Panc1 (cell line): ENCODE measurements at regions not wholly inside any gene's neighbourhood (a gene's known extent, or its start where the extent isn't known, plus 50 kb on each side); places are given as distances from the start of the nearest gene placed in this dataset.
"Not testable (repeated sequence)": the region's sequence is repeated elsewhere in the genome, so short reads cannot be mapped to it uniquely, and the experiment has no call there.

Source experiments
- ATAC-seq: fragments of 200-7000 bp; cut with Tn5 transposase; 2 replicates; pipeline ENCODE4 v1.9.1; 2020; ENCODE audit warnings: mild to moderate bottlenecking, moderate library complexity
- BruUV-seq: library from RNA; stranded (reverse); fragments of 400-500 nt; replicated peaks from 2 replicates; lab custom pipeline; 2021; lab: Mats Ljungman, UMichigan
- CTCF ChIA-PET: fragments of 300-600 bp; sonication (Branson Sonifier 250); formaldehyde crosslinking; loops from one replicate; lab custom pipeline; 2022; ENCODE audit warnings: antibody characterized with exemption; lab: Charles Lee
- POLR2A ChIA-PET: fragments of 300-600 bp; sonication (Branson Sonifier 250); formaldehyde crosslinking; loops from one replicate; lab custom pipeline; 2022; ENCODE audit warnings: antibody characterized with exemption; lab: Charles Lee
- DNase-seq: peaks from one replicate; pipeline ENCODE4 v3.0.0-alpha.2; 2010; ENCODE audit warnings: low read depth, low spot score
- H3K27ac ChIP-seq: 2 replicates; pipeline ENCODE4 v1.5.1; 2011; ENCODE audit warnings: mild to moderate bottlenecking, low read length, inconsistent platforms
- H3K27me3 ChIP-seq: fragments of 200-500 bp; sonication (Bioruptor generic); 2 replicates; pipeline ENCODE4 v1.6.0; 2014; ENCODE audit warnings: low read length, inconsistent platforms; ENCODE audit not compliant: control insufficient read depth, insufficient read depth
- H3K36me3 ChIP-seq: fragments of 200-500 bp; sonication (Bioruptor generic); 2 replicates; pipeline ENCODE4 v1.5.1; 2014; ENCODE audit warnings: inconsistent platforms, mild to moderate bottlenecking, low read length, moderate library complexity; ENCODE audit not compliant: control insufficient read depth, insufficient read depth
- H3K4me1 ChIP-seq: 2 replicates; pipeline ENCODE4 v1.5.1; 2011; ENCODE audit warnings: inconsistent platforms, mild to moderate bottlenecking, low read length, moderate library complexity; ENCODE audit not compliant: control insufficient read depth, insufficient read depth
- H3K4me3 ChIP-seq, 2 experiments: 2 replicates each; pipeline ENCODE4 v1.5.1; 2011 to 2012; ENCODE audit warnings: low read depth in 2 of 2, low read length in 2 of 2, mild to moderate bottlenecking in 2 of 2, inconsistent platforms in 1 of 2, moderate library complexity in 1 of 2
- H3K9me3 ChIP-seq: fragments of 200-500 bp; sonication (Bioruptor generic); 2 replicates; pipeline ENCODE4 v1.5.1; 2014; ENCODE audit warnings: low read depth, mild to moderate bottlenecking, inconsistent platforms, low read length, moderate library complexity; ENCODE audit not compliant: control insufficient read depth, insufficient read depth
- CTCF ChIP-seq: fragments of 450-650 bp; IDR thresholded peaks from 2 replicates; pipeline ENCODE4 v1.5.1; 2017; ENCODE audit warnings: mild to moderate bottlenecking
- POLR2AphosphoS5 ChIP-seq: IDR thresholded peaks from 2 replicates; pipeline ENCODE4 v1.6.1; 2012; ENCODE audit warnings: mild to moderate bottlenecking, low read depth, low read length, moderate library complexity
- REST ChIP-seq, 2 experiments: IDR thresholded peaks; 2 replicates each; pipeline ENCODE4 v1.6.1; 2011 to 2012; ENCODE audit warnings: low read depth in 2 of 2, control low read depth in 1 of 2, low read length in 1 of 2, mild to moderate bottlenecking in 1 of 2, moderate library complexity in 1 of 2; ENCODE audit not compliant: insufficient read depth in 1 of 2
- SIN3A ChIP-seq: IDR thresholded peaks from 2 replicates; pipeline ENCODE4 v1.6.1; 2012; ENCODE audit warnings: low read depth, mild to moderate bottlenecking, low read length, moderate library complexity, borderline replicate concordance; ENCODE audit not compliant: insufficient read depth
- TCF7L2 ChIP-seq: IDR thresholded peaks from 2 replicates; pipeline ENCODE4 v1.6.1; 2011; ENCODE audit warnings: mild to moderate bottlenecking, low read depth, low read length, inconsistent platforms
- in situ Hi-C: cut with HindIII; loops from 2 replicates; pipeline ENCODE4 v1.10.0; 2016; ENCODE audit warnings: low sequenced_read_pairs, low pct_unique_long_range_greater_than_20kb
- intact Hi-C: fragments of 100-400 bp; cut with micrococcal nuclease; formaldehyde crosslinking; loops from one replicate; pipeline ENCODE4 v1.10.0; 2022; ENCODE audit not compliant: unreplicated experiment

- no peak for DNase-seq
- no TSS peak for BruUV-seq
- TF ChIP-seq CTCF, result no peak
- no peak for TF ChIP-seq REST (IDR thresholded peaks at IDR 0.05; ENCODE audit: insufficient read depth in 1 of 2, low read depth in 2 of 2, low read length in 1 of 2)
- TF ChIP-seq SIN3A, result no peak
- no peak for TF ChIP-seq POLR2AphosphoS5
- TF ChIP-seq TCF7L2, result no peak
Observed at GRCh38 chr2:138081225-138082073, 117.2 kb downstream of the HNMT start.

GRCh38 chr2:138084206-138084605, 119.9 kb downstream of the HNMT start:
- ATAC-seq (no peak), DNase-seq (no peak)
- no peak overlapping the region for H3K27ac ChIP-seq
- H3K36me3 ChIP-seq, result no peaks in the 10 kb centered on the region
- H3K27me3 ChIP-seq, result no peaks in the 10 kb centered on the region
- no peak overlapping the region for H3K4me3 ChIP-seq
- no peaks in the 10 kb centered on the region for H3K4me1 ChIP-seq
- TF ChIP-seq TCF7L2 (no peak), REST (IDR thresholded peaks at IDR 0.05; ENCODE audit: insufficient read depth in 1 of 2, low read depth in 2 of 2, low read length in 1 of 2) (no peak), SIN3A (no peak), CTCF (no peak), POLR2AphosphoS5 (no peak)
- in situ Hi-C loops, result no loop called here
- no peaks in the 10 kb centered on the region for H3K9me3 ChIP-seq
- POLR2A ChIA-PET, result interaction anchor here (0.7 kb wide), 1 partner anchor 168 kb away, joined by 6 read pairs; no protein-coding TSS in a partner anchor
- CTCF ChIA-PET, result no interaction called here
- intact Hi-C loops, result no loop called here
- BruUV-seq, result no TSS peak

More at GRCh38 chr2:138081225-138082073, 117.2 kb downstream of the HNMT start:
- no peaks in the 10 kb centered on the region for H3K4me1 ChIP-seq
- no peak overlapping the region for H3K4me3 ChIP-seq
- H3K27me3 ChIP-seq, result no peaks in the 10 kb centered on the region
- H3K9me3 ChIP-seq, result no peaks in the 10 kb centered on the region
- in situ Hi-C loops (no loop called here), intact Hi-C loops (no loop called here)
- no peak for ATAC-seq
- H3K27ac ChIP-seq, result no peak overlapping the region
- POLR2A ChIA-PET, result no interaction called here
- H3K36me3 ChIP-seq, result no peaks in the 10 kb centered on the region
- CTCF ChIA-PET, result no interaction called here

- H3K9me3 ChIP-seq, POLR2A ChIA-PET, BruUV-seq, H3K27ac ChIP-seq, H3K27me3 ChIP-seq, DNase-seq, H3K36me3 ChIP-seq, CTCF ChIA-PET, intact Hi-C loops, H3K4me1 ChIP-seq, in situ Hi-C loops, ATAC-seq, H3K4me3 ChIP-seq: not testable (repeated sequence)
Observed at GRCh38 chr2:138085441-138085840, 121.2 kb downstream of the HNMT start.
